Hematopoietic multipotent progenitor cell (in vitro differentiated cells): ENCODE measurements at regions not wholly inside any gene's neighbourhood (a gene's known extent, or its start where the extent isn't known, plus 50 kb on each side); places are given as distances from the start of the nearest gene placed in this dataset.
A peak's percentile ranks its signal among the peaks of the same experiment; 100 is the strongest.

ENCODE experiments used
- DNase-seq, 3 donors: peaks; one replicate each; pipeline ENCODE4 v3.0.0-alpha.2; 2011 to 2015; ENCODE audit warnings: low read depth in 2 of 3, low spot score in 2 of 3

- DNase-seq = no peak
Measured at GRCh38 chr5:123876276-123876790, 364.4 kb downstream of the CSNK1G3 start.

GRCh38 chr5:123875561-123876275 is 363.7 kb downstream of the CSNK1G3 start:
- DNase-seq = peak in 1 of 3 donors; percentile 1

GRCh38 chr5:123874600-123875201 is 362.7 kb downstream of the CSNK1G3 start:
- no peak for DNase-seq

GRCh38 chr5:123873846-123874245 is 361.9 kb downstream of the CSNK1G3 start:
- no peak for DNase-seq

- DNase-seq = no peak
Measured at GRCh38 chr5:123871373-123871772, 359.4 kb downstream of the CSNK1G3 start.

- no peak for DNase-seq
Measured at GRCh38 chr5:123868881-123869280, 356.9 kb downstream of the CSNK1G3 start.

- DNase-seq = no peak
Measured at GRCh38 chr5:123868267-123868666, 356.3 kb downstream of the CSNK1G3 start.

- no peak for DNase-seq
Measured at GRCh38 chr5:123865641-123866040, 353.7 kb downstream of the CSNK1G3 start.

GRCh38 chr5:123864578-123864977 is 352.6 kb downstream of the CSNK1G3 start:
- no peak for DNase-seq

GRCh38 chr5:123858938-123859337 is 347.0 kb downstream of the CSNK1G3 start:
- DNase-seq = no peak

- no peak for DNase-seq
Measured at GRCh38 chr5:123856766-123857165, 344.8 kb downstream of the CSNK1G3 start.

GRCh38 chr5:123855609-123856008 is 343.6 kb downstream of the CSNK1G3 start:
- no peak for DNase-seq

GRCh38 chr5:123845356-123846100 is 333.6 kb downstream of the CSNK1G3 start:
- DNase-seq = no peak

- no peak for DNase-seq
Measured at GRCh38 chr5:123844873-123845272, 332.9 kb downstream of the CSNK1G3 start.

- no peak for DNase-seq
Measured at GRCh38 chr5:123835421-123835820, 323.4 kb downstream of the CSNK1G3 start.

GRCh38 chr5:123830575-123830974 is 318.6 kb downstream of the CSNK1G3 start:
- no peak for DNase-seq

GRCh38 chr5:123827811-123828210 is 315.8 kb downstream of the CSNK1G3 start:
- no peak for DNase-seq

GRCh38 chr5:123819833-123820232 is 307.9 kb downstream of the CSNK1G3 start:
- DNase-seq = no peak

- no peak for DNase-seq
Measured at GRCh38 chr5:123819386-123819785, 307.4 kb downstream of the CSNK1G3 start.

- no peak for DNase-seq
Measured at GRCh38 chr5:123817267-123817666, 305.3 kb downstream of the CSNK1G3 start.

- DNase-seq = no peak
Measured at GRCh38 chr5:123814801-123815470, 303.0 kb downstream of the CSNK1G3 start.
